ENCODE measurements at regions not wholly inside any gene's neighbourhood (a gene's known extent, or its start where the extent isn't known, plus 50 kb on each side); places are given as distances from the start of the nearest gene placed in this dataset.

GRCh38 chr17:37820313-37820994, 75.6 kb upstream of the HNF1B start:
- Histone ChIP-seq H3K9me2 (ENCODE audit: insufficient read depth) (no peaks in the 10 kb centered on the region), H3K36me3 (ENCODE audit: low read depth) (no peaks in the 10 kb centered on the region), H4K20me1 (ENCODE audit: insufficient read depth) (no peaks in the 10 kb centered on the region), H3K4me3 (no peak overlapping the region), H3K27ac (no peak overlapping the region), H3K79me2 (ENCODE audit: insufficient read depth) (no peaks in the 10 kb centered on the region), H3K9ac (no peak overlapping the region), H3K4me2 (ENCODE audit: unreplicated experiment) (no peak overlapping the region), H3K4me1 (ENCODE audit: insufficient read depth) (peaks cover 2% of the 10 kb centered on the region), H3K27me3 (replicated peaks; ENCODE audit: insufficient read depth) (no peaks in the 10 kb centered on the region), H3K9me3 (ENCODE audit: low read depth) (no peaks in the 10 kb centered on the region), H2AFZ (no peak overlapping the region), H3F3A (ENCODE audit: insufficient read depth) (no peaks in the 10 kb centered on the region)
- DNase-seq = no peak
- 57 to 65% methylated on average over 4 of the region's 4 CpGs for WGBS, 2 experiments (ENCODE audit: low coverage in 1 of 2, low lambda C conversion rate in 2 of 2, missing lambda C conversion rate in 2 of 2)
- no peak for TF ChIP-seq EZH2 (IDR thresholded peaks at IDR 0.05; ENCODE audit: insufficient read depth, poor library complexity, severe bottlenecking)
- TF ChIP-seq EZH2phosphoT487 (IDR thresholded peaks at IDR 0.05; ENCODE audit: insufficient read depth, low read depth) = no peak
- in situ Hi-C loops (cut with MboI) = loop anchor here (10.0 kb wide), 1 partner anchor 56 kb away; no protein-coding TSS in a partner anchor

- Histone ChIP-seq H3K9me3 (ENCODE audit: low read depth) (no peaks in the 10 kb centered on the region), H3F3A (ENCODE audit: insufficient read depth) (no peaks in the 10 kb centered on the region), H3K36me3 (ENCODE audit: low read depth) (no peaks in the 10 kb centered on the region), H4K20me1 (ENCODE audit: insufficient read depth) (no peaks in the 10 kb centered on the region), H3K27me3 (replicated peaks; ENCODE audit: insufficient read depth) (no peaks in the 10 kb centered on the region), H3K79me2 (ENCODE audit: insufficient read depth) (no peaks in the 10 kb centered on the region), H3K4me3 (no peak overlapping the region), H3K27ac (no peak overlapping the region), H3K4me1 (ENCODE audit: insufficient read depth) (peaks cover 5% of the 10 kb centered on the region; the same call in 1 of the 2 replicates), H3K4me2 (ENCODE audit: unreplicated experiment) (no peak overlapping the region), H3K9ac (no peak overlapping the region), H3K9me2 (ENCODE audit: insufficient read depth) (no peaks in the 10 kb centered on the region), H2AFZ (no peak overlapping the region)
- peak; percentile 28 for DNase-seq
- TF ChIP-seq EZH2 (IDR thresholded peaks at IDR 0.05; ENCODE audit: insufficient read depth, poor library complexity, severe bottlenecking) = no peak
- TF ChIP-seq EZH2phosphoT487 (IDR thresholded peaks at IDR 0.05; ENCODE audit: insufficient read depth, low read depth) = no peak
- in situ Hi-C loops (cut with MboI) = no loop called here
- 31 to 37% methylated on average over 3 of the region's 3 CpGs for WGBS, 2 experiments (ENCODE audit: low coverage in 1 of 2, low lambda C conversion rate in 2 of 2, missing lambda C conversion rate in 2 of 2)
Observed at GRCh38 chr17:37818689-37819088, 73.8 kb upstream of the HNF1B start.

GRCh38 chr17:37816950-37817349, 72.1 kb upstream of the HNF1B start:
- TF ChIP-seq EZH2 (IDR thresholded peaks at IDR 0.05; ENCODE audit: insufficient read depth, poor library complexity, severe bottlenecking) (no peak), EZH2phosphoT487 (IDR thresholded peaks at IDR 0.05; ENCODE audit: insufficient read depth, low read depth) (no peak)
- Histone ChIP-seq H3K4me1 (ENCODE audit: insufficient read depth) (peaks cover 7% of the 10 kb centered on the region; the same call in 1 of the 2 replicates), H4K20me1 (ENCODE audit: insufficient read depth) (no peaks in the 10 kb centered on the region), H2AFZ (peak overlapping the region; percentile 46; the same call in 1 of the 2 replicates), H3K36me3 (ENCODE audit: low read depth) (no peaks in the 10 kb centered on the region), H3K27me3 (replicated peaks; ENCODE audit: insufficient read depth) (no peaks in the 10 kb centered on the region), H3K9me3 (ENCODE audit: low read depth) (no peaks in the 10 kb centered on the region), H3K4me3 (no peak overlapping the region), H3F3A (ENCODE audit: insufficient read depth) (no peaks in the 10 kb centered on the region), H3K9me2 (ENCODE audit: insufficient read depth) (no peaks in the 10 kb centered on the region), H3K9ac (no peak overlapping the region), H3K27ac (no peak overlapping the region), H3K79me2 (ENCODE audit: insufficient read depth) (no peaks in the 10 kb centered on the region), H3K4me2 (ENCODE audit: unreplicated experiment) (no peak overlapping the region)
- 15 to 29% methylated on average over 2 of the region's 2 CpGs for WGBS, 2 experiments (ENCODE audit: low coverage in 1 of 2, low lambda C conversion rate in 2 of 2, missing lambda C conversion rate in 2 of 2)
- in situ Hi-C loops (cut with MboI) = no loop called here
- no peak for DNase-seq

- no peaks in the 10 kb centered on the region for H4K20me1 ChIP-seq (ENCODE audit: insufficient read depth)
- no peaks in the 10 kb centered on the region for H3F3A ChIP-seq (ENCODE audit: insufficient read depth)
- H3K9ac ChIP-seq = no peak overlapping the region
- H3K4me1 ChIP-seq (ENCODE audit: insufficient read depth) = peaks cover 7% of the 10 kb centered on the region; the same call in 1 of the 2 replicates
- no peaks in the 10 kb centered on the region for H3K79me2 ChIP-seq (ENCODE audit: insufficient read depth)
- H3K9me2 ChIP-seq (ENCODE audit: insufficient read depth) = no peaks in the 10 kb centered on the region
- WGBS, 2 experiments (ENCODE audit: low coverage in 1 of 2, low lambda C conversion rate in 2 of 2, missing lambda C conversion rate in 2 of 2) = 53 to 59% methylated on average over 4 of the region's 4 CpGs
- no peaks in the 10 kb centered on the region for H3K27me3 ChIP-seq (replicated peaks; ENCODE audit: insufficient read depth)
- H3K27ac ChIP-seq = no peak overlapping the region
- in situ Hi-C loops (cut with MboI) = no loop called here
- no peaks in the 10 kb centered on the region for H3K36me3 ChIP-seq (ENCODE audit: low read depth)
- H3K4me3 ChIP-seq = no peak overlapping the region
- no peak overlapping the region for H3K4me2 ChIP-seq (ENCODE audit: unreplicated experiment)
- no peak for DNase-seq
- no peaks in the 10 kb centered on the region for H3K9me3 ChIP-seq (ENCODE audit: low read depth)
- TF ChIP-seq EZH2 (IDR thresholded peaks at IDR 0.05; ENCODE audit: insufficient read depth, poor library complexity, severe bottlenecking) (no peak), EZH2phosphoT487 (IDR thresholded peaks at IDR 0.05; ENCODE audit: insufficient read depth, low read depth) (no peak)
- H2AFZ ChIP-seq = no peak overlapping the region
Observed at GRCh38 chr17:37815536-37815935, 70.7 kb upstream of the HNF1B start.

Data from GM23248 (cell line).